ENCODE measurements at regions not wholly inside any gene's neighbourhood (a gene's known extent, or its start where the extent isn't known, plus 50 kb on each side); places are given as distances from the start of the nearest gene placed in this dataset.

DNA sequence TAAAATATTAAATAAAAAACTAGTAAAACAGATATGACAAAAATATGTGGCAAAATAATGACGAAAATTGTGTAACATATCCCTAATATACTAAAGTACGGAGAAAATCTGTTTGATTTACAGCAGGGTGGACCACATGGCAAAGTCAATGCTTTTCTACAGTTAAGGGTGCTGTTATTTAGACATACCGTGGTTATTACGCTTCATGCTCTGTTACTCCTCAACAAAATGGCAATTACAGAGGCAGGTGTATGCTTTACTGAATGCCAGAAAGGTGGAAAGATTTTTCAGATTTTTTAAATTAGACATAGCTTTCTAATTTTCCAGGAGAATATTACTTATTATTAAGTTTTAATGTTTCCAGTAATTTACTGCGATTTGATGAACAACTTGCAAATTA is 343.9 kb upstream of the DPYD start:
- no peak for TF ChIP-seq POLR2A (IDR thresholded peaks at IDR 0.05)
- TF ChIP-seq CTCF (IDR thresholded peaks at IDR 0.05) = no peak

All from body of pancreas (tissue), 4 donors.